Retinal pigment epithelial cell (primary cell): ENCODE measurements at regions not wholly inside any gene's neighbourhood (a gene's known extent, or its start where the extent isn't known, plus 50 kb on each side); places are given as distances from the start of the nearest gene placed in this dataset.

ENCODE experiments used
- DNase-seq: peaks from one replicate; pipeline ENCODE4 v3.0.0-alpha.2; 2010; ENCODE audit warnings: low read depth
- H3K4me3 ChIP-seq: 2 replicates; pipeline ENCODE4 v1.5.1; 2011; ENCODE audit warnings: mild to moderate bottlenecking, low read length, control low read depth, moderate library complexity
- TF ChIP-seq, protein P1 (sequence below): conservative IDR thresholded peaks from 2 replicates; pipeline ENCODE4 v1.5.1; 2011; ENCODE audit warnings: low read depth, low read length, control low read depth, inconsistent platforms

DNA sequence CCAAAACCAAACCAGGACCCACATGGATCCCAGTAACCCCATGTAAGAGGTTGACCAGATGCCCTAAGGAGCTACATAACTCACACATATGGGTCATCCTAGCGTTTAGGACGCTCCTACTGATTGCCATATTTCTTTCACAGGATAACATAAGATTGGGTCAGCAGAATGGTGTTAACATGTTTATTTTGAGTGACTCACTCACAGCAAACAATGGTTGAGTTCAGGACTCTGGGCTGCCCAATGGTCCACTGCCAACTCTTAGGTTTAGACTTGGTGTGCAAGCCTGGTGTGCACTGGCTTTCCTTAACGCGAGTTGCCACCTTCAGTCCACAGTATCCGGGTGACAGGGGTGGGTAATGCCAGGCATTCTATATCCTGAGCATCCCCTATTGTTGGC lies 211.5 kb downstream of the GPAM start:
- no peak overlapping the region for H3K4me3 ChIP-seq
- DNase-seq = no peak
- TF ChIP-seq, protein P1, sequence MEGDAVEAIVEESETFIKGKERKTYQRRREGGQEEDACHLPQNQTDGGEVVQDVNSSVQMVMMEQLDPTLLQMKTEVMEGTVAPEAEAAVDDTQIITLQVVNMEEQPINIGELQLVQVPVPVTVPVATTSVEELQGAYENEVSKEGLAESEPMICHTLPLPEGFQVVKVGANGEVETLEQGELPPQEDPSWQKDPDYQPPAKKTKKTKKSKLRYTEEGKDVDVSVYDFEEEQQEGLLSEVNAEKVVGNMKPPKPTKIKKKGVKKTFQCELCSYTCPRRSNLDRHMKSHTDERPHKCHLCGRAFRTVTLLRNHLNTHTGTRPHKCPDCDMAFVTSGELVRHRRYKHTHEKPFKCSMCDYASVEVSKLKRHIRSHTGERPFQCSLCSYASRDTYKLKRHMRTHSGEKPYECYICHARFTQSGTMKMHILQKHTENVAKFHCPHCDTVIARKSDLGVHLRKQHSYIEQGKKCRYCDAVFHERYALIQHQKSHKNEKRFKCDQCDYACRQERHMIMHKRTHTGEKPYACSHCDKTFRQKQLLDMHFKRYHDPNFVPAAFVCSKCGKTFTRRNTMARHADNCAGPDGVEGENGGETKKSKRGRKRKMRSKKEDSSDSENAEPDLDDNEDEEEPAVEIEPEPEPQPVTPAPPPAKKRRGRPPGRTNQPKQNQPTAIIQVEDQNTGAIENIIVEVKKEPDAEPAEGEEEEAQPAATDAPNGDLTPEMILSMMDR = no peak

DNA sequence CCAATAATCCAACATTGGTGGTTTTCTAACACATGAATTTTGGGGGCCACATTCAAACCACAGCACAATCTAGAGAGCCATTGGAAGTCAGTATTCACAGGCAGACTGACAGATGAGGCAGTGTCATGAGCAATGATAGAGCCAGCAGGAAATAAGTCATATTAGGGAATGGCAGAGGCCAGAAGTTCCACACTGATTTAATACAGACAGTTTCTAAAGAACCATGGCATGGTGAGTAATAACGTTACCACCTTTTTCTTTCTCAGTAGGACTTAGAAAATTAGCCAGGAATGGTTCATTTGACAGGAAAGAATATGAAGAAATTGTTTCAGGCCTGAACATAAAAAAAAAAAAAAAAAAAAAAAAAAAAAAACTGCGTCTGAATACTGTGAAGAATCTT lies 210.3 kb downstream of the GPAM start:
- TF ChIP-seq, protein P1 = no peak
- no peak overlapping the region for H3K4me3 ChIP-seq
- no peak for DNase-seq

DNA sequence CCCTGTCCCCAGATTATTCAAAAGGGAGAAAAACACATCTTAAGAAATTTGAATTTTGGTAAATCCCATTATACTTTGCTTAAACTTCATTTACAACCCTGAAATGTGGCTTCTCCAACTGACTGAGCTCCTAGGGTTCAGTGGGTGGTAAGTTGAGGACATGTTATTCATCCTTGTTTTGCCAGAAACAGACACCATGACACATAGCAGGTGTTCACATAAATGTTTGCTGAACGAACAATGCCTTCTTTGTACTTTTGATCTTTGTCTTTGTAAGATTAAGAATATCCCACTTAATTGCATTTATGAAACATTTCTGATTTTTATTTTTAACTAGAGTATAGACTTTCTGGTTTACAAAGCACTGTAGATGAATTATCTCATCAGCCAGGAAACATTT lies 209.7 kb downstream of the GPAM start:
- TF ChIP-seq, protein P1 = no peak
- H3K4me3 ChIP-seq = no peak overlapping the region
- DNase-seq = no peak

DNA sequence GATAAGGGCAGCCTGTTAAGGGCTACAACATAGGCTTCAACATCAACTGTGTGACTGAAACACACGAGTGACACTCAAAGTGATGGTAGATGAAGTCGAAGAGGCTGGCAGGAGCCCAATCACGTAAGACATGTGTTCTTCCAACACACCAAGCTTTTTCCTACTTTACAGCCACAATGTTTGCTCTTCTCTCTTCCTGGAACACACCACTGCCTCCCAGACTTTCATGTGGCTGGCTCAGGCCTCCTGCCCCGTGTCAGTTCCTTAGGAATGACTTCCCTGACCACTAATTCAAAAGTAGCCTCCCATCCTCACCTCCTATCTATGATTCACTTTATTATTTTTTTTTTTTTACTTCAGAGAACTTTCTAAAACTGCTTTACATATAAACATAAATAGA lies 209.2 kb downstream of the GPAM start:
- no peak for DNase-seq
- TF ChIP-seq, protein P1 = no peak

DNA sequence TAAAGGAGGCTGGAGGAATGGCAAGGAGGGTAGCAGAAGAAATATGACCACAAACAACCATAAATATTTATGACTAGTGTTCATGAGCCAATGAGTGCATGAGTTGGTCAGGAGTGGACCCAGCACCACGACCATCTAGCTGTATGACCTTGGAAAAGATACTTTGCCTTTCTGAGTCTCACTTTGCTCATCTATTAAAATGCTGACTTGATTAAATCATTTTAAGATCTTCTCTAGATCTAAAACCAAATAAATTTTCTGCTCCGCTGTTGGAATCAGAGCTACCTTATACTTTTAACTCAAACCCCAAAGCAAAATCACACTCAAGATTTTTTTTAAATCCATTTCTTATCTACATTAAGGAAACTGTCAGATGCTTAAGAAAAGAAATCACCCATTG lies 207.0 kb downstream of the GPAM start:
- DNase-seq = no peak
- H3K4me3 ChIP-seq = no peak overlapping the region
- TF ChIP-seq, protein P1 = no peak

More for the DNA sequence above, 209.2 kb downstream of the GPAM start:
- no peak overlapping the region for H3K4me3 ChIP-seq

DNA sequence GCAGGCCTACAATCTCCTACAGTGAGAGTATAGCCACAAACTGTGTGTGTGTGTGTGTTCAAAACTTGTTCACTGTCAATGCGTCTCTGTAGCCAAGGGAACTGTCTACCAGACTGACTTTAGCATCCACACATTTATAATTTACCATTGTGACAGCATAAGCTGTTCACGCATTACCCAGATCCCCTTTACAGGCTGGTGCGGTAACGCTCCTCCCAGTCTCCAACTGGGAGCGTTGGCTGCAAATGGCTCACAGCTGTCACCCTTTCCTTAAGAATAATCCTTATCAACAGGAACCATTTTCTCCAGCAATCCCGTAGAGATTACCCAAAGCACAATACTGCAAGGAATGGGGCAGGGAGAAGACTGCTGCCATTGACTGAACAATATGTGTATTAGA lies 199.5 kb downstream of the GPAM start:
- no peak overlapping the region for H3K4me3 ChIP-seq
- TF ChIP-seq, protein P1 = no peak
- no peak for DNase-seq

DNA sequence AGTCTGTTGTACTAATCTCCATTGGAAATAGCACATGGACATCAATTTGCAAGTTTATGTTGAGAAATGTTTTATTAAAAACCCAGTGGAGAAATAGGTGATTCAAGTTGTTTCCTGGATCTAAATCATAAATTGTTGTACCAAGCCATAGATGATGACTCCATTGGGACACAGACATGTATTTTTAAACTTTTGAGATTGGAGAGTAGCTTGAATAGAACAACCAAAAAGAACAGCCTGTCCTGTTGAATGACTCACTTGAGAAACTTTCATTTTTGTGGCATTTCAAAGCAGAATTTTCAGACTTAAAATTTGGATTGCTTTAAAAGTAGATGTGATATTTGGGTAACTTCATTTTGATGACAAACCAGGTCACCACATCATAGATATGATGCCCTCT lies 197.5 kb downstream of the GPAM start:
- no peak for DNase-seq
- TF ChIP-seq, protein P1 = no peak
- H3K4me3 ChIP-seq = no peak overlapping the region
